Activated CD8-positive, alpha-beta T cell treated with anti-CD3 and anti-CD28 coated beads for 36 hours (primary cell): ENCODE measurements at regions not wholly inside any gene's neighbourhood (a gene's known extent, or its start where the extent isn't known, plus 50 kb on each side); places are given as distances from the start of the nearest gene placed in this dataset.

Source experiments
- ATAC-seq: fragments of 200-7000 bp; cut with Tn5 transposase; one replicate; pipeline ENCODE4 v1.10.0; 2021; ENCODE audit warnings: mild to moderate bottlenecking, moderate library complexity
- CTCF ChIA-PET: fragments of 350-600 bp; sonication (Branson Sonifier 250); formaldehyde crosslinking; loops from one replicate; lab custom pipeline; 2021; ENCODE audit warnings: antibody characterized with exemption; lab: Charles Lee
- POLR2A ChIA-PET: fragments of 350-600 bp; sonication (Branson Sonifier 250); formaldehyde crosslinking; loops from one replicate; lab custom pipeline; 2021; ENCODE audit warnings: antibody characterized with exemption; lab: Charles Lee
- DNase-seq: peaks from one replicate; pipeline ENCODE4 v3.0.0-alpha.2; 2020
- H3K27ac Mint-ChIP-seq: one replicate; pipeline ENCODE4 v1.8.0; 2021; ENCODE audit warnings: mild to moderate bottlenecking, mixed read lengths
- H3K27me3 Mint-ChIP-seq: one replicate; pipeline ENCODE4 v1.8.0; 2021; ENCODE audit warnings: mixed read lengths
- H3K36me3 Mint-ChIP-seq: one replicate; pipeline ENCODE4 v1.8.0; 2021; ENCODE audit warnings: low read depth, mixed read lengths
- H3K4me1 Mint-ChIP-seq: one replicate; pipeline ENCODE4 v1.8.0; 2021; ENCODE audit warnings: low read depth, mixed read lengths
- H3K4me3 Mint-ChIP-seq: one replicate; pipeline ENCODE4 v1.8.0; 2021; ENCODE audit warnings: mild to moderate bottlenecking, moderate library complexity, mixed read lengths
- H3K9me3 Mint-ChIP-seq: one replicate; pipeline ENCODE4 v1.8.0; 2021; ENCODE audit warnings: mixed read lengths
- CTCF ChIP-seq: fragments of 200-600 bp; IDR thresholded peaks from one replicate; pipeline ENCODE4 v1.8.0; 2022; ENCODE audit warnings: antibody characterized with exemption, mild to moderate bottlenecking
- intact Hi-C: fragments of 100-400 bp; cut with micrococcal nuclease; formaldehyde crosslinking; loops from one replicate; pipeline ENCODE4 v1.10.0; 2022

GRCh38 chr7:67616517-67616916 lies 619.9 kb downstream of the TYW1 start:
- no peak for DNase-seq
- intact Hi-C loops = no loop called here
- H3K9me3 Mint-ChIP-seq = no peaks in the 10 kb centered on the region
- H3K27ac Mint-ChIP-seq = no peak overlapping the region
- POLR2A ChIA-PET = no interaction called here
- no peaks in the 10 kb centered on the region for H3K4me1 Mint-ChIP-seq
- CTCF ChIA-PET = no interaction called here
- no peak for TF ChIP-seq CTCF
- no peaks in the 10 kb centered on the region for H3K36me3 Mint-ChIP-seq
- ATAC-seq = no peak
- H3K4me3 Mint-ChIP-seq = no peak overlapping the region
- H3K27me3 Mint-ChIP-seq = peaks cover 2% of the 10 kb centered on the region

- no peaks in the 10 kb centered on the region for H3K9me3 Mint-ChIP-seq
Observed at GRCh38 chr7:67618556-67619162, 622.0 kb downstream of the TYW1 start.

GRCh38 chr7:67619175-67619574 lies 622.5 kb downstream of the TYW1 start:
- intact Hi-C loops = no loop called here

More at GRCh38 chr7:67618556-67619162, 622.0 kb downstream of the TYW1 start:
- CTCF ChIA-PET = no interaction called here
- POLR2A ChIA-PET = no interaction called here
- intact Hi-C loops = no loop called here
- Mint-ChIP-seq H3K27me3 (peaks cover 2% of the 10 kb centered on the region), H3K36me3 (no peaks in the 10 kb centered on the region), H3K27ac (no peak overlapping the region), H3K4me3 (no peak overlapping the region), H3K4me1 (no peaks in the 10 kb centered on the region)
- no peak for TF ChIP-seq CTCF
- no peak for DNase-seq
- ATAC-seq = no peak

GRCh38 chr7:67620216-67620933 lies 623.7 kb downstream of the TYW1 start:
- Mint-ChIP-seq H3K4me1 (no peaks in the 10 kb centered on the region), H3K27me3 (peaks cover 2% of the 10 kb centered on the region), H3K4me3 (no peak overlapping the region), H3K9me3 (no peaks in the 10 kb centered on the region), H3K36me3 (no peaks in the 10 kb centered on the region), H3K27ac (no peak overlapping the region)
- ChIA-PET POLR2A (no interaction called here), CTCF (interaction anchor here (1.4 kb wide), 1 partner anchor 242 kb away, joined by 3 read pairs; no protein-coding TSS in a partner anchor)
- no peak for ATAC-seq
- TF ChIP-seq CTCF = no peak
- intact Hi-C loops = no loop called here
- no peak for DNase-seq

More at GRCh38 chr7:67619175-67619574, 622.5 kb downstream of the TYW1 start:
- H3K4me3 Mint-ChIP-seq = no peak overlapping the region
- peaks cover 2% of the 10 kb centered on the region for H3K27me3 Mint-ChIP-seq
- H3K9me3 Mint-ChIP-seq = no peaks in the 10 kb centered on the region
- POLR2A ChIA-PET = no interaction called here
- CTCF ChIA-PET = interaction anchor here (1.0 kb wide), 1 partner anchor 135 kb away, joined by 3 read pairs; no protein-coding TSS in a partner anchor
- ATAC-seq = no peak
- H3K4me1 Mint-ChIP-seq = no peaks in the 10 kb centered on the region
- no peak for DNase-seq
- H3K36me3 Mint-ChIP-seq = no peaks in the 10 kb centered on the region
- H3K27ac Mint-ChIP-seq = no peak overlapping the region
- TF ChIP-seq CTCF = no peak

GRCh38 chr7:67621704-67622103 lies 625.1 kb downstream of the TYW1 start:
- H3K4me3 Mint-ChIP-seq = no peak overlapping the region
- H3K27me3 Mint-ChIP-seq = peaks cover 2% of the 10 kb centered on the region
- no peak for TF ChIP-seq CTCF
- ChIA-PET POLR2A (no interaction called here), CTCF (interaction anchor here (0.8 to 1.4 kb wide), 2 partner anchors 137 to 243 kb away, joined by 3 read pairs; no protein-coding TSS in a partner anchor)
- no peaks in the 10 kb centered on the region for H3K4me1 Mint-ChIP-seq
- no peaks in the 10 kb centered on the region for H3K36me3 Mint-ChIP-seq
- no peak for ATAC-seq
- no peaks in the 10 kb centered on the region for H3K9me3 Mint-ChIP-seq
- intact Hi-C loops = no loop called here
- DNase-seq = no peak
- no peak overlapping the region for H3K27ac Mint-ChIP-seq
